Testis (tissue), 2 donors: ENCODE measurements at regions not wholly inside any gene's neighbourhood (a gene's known extent, or its start where the extent isn't known, plus 50 kb on each side); places are given as distances from the start of the nearest gene placed in this dataset.

Experiments used
- DNase-seq: peaks from one replicate; pipeline ENCODE4 v3.0.0-alpha.2; 2019
- H3K27ac ChIP-seq, 2 donors: fragments of 200-600 bp; sonication (generic); one replicate each; pipeline ENCODE4 v1.5.1; 2019
- H3K27me3 ChIP-seq: fragments of 200-600 bp; sonication (generic); one replicate; pipeline ENCODE4 v1.5.1; 2019
- H3K36me3 ChIP-seq: fragments of 200-600 bp; sonication (generic); one replicate; pipeline ENCODE4 v1.5.1; 2017; ENCODE audit warnings: low read depth; ENCODE audit errors: missing control alignments
- H3K4me1 ChIP-seq: fragments of 200-600 bp; sonication (generic); one replicate; pipeline ENCODE4 v1.5.1; 2019
- H3K4me3 ChIP-seq, 2 donors: fragments of 200-600 bp; sonication (generic); one replicate each; pipeline ENCODE4 v1.5.1; 2017 to 2019
- H3K9me3 ChIP-seq: fragments of 200-600 bp; sonication (generic); one replicate; pipeline ENCODE4 v1.5.1; 2017
- POLR2A ChIP-seq: fragments of 450-650 bp; IDR thresholded peaks from one replicate; pipeline ENCODE4 v1.6.1; 2017; ENCODE audit warnings: antibody characterized with exemption, mild to moderate bottlenecking, moderate library complexity
- WGBS, 2 donors: methylation state at CpG; one replicate each; pipeline ENCODE4 v1.1.5; 2018; 5-methylcytosine and 5-hydroxymethylcytosine counted together
- intact Hi-C: fragments of 100-400 bp; cut with DNase I; formaldehyde crosslinking; loops from one replicate; pipeline ENCODE4 v1.15.1; 2023; ENCODE audit warnings: low total_unique reads
- TF ChIP-seq, protein P1 (sequence below), 3 experiments: fragments of 450-650 bp in 2 of 3; fragments of 200-600 bp in 1 of 3; sonication (generic) in 1 of 3; IDR thresholded peaks; one replicate each; pipeline ENCODE4 v1.5.1; 2016 to 2019; ENCODE audit warnings: antibody characterized with exemption in 3 of 3, mild to moderate bottlenecking in 2 of 3, moderate library complexity in 1 of 3

- WGBS, 2 donors = 82 to 90% methylated on average over 1 of the region's 1 CpG
- intact Hi-C loops = no loop called here
- Histone ChIP-seq H3K4me3 (no peak overlapping the region), H3K4me1 (no peaks in the 10 kb centered on the region), H3K9me3 (no peaks in the 10 kb centered on the region), H3K27ac (no peak overlapping the region), H3K36me3 (no peaks in the 10 kb centered on the region), H3K27me3 (no peaks in the 10 kb centered on the region)
- DNase-seq = no peak
- TF ChIP-seq, protein P1, sequence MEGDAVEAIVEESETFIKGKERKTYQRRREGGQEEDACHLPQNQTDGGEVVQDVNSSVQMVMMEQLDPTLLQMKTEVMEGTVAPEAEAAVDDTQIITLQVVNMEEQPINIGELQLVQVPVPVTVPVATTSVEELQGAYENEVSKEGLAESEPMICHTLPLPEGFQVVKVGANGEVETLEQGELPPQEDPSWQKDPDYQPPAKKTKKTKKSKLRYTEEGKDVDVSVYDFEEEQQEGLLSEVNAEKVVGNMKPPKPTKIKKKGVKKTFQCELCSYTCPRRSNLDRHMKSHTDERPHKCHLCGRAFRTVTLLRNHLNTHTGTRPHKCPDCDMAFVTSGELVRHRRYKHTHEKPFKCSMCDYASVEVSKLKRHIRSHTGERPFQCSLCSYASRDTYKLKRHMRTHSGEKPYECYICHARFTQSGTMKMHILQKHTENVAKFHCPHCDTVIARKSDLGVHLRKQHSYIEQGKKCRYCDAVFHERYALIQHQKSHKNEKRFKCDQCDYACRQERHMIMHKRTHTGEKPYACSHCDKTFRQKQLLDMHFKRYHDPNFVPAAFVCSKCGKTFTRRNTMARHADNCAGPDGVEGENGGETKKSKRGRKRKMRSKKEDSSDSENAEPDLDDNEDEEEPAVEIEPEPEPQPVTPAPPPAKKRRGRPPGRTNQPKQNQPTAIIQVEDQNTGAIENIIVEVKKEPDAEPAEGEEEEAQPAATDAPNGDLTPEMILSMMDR (IDR thresholded peaks at IDR 0.05) = no peak
- TF ChIP-seq POLR2A = no peak
These were observed 623.2 kb downstream of the CCER1 start for GRCh38 chr12:90331821-90332220.

DNA sequence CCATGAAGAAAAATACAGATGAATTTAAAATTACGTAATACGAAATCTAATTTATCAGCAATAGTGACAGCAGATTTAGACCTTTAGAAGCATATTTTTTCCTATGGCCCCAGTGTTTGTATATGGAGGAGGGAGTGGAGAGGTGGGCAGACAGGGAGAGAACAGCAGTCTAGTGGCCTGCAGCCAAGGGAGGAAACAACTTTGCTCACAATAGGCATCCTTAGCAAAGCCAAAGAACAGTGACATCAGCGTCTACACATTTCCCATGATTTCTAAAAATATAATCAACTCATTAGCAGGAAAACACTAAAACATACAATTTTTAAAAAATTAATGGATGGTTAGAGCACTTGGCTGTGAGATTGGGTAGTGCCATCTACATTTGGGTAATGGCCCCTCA lies 622.6 kb upstream of the ATP2B1 start:
- Histone ChIP-seq H3K4me3 (no peak overlapping the region), H3K27ac (no peak overlapping the region), H3K4me1 (no peaks in the 10 kb centered on the region), H3K36me3 (no peaks in the 10 kb centered on the region), H3K27me3 (no peaks in the 10 kb centered on the region), H3K9me3 (no peaks in the 10 kb centered on the region)
- no peak for DNase-seq
- intact Hi-C loops = no loop called here
- 78 to 85% methylated on average over 3 of the region's 3 CpGs for WGBS, 2 donors
- TF ChIP-seq POLR2A = no peak
- TF ChIP-seq, protein P1 (IDR thresholded peaks at IDR 0.05) = no peak

- TF ChIP-seq, protein P1 (IDR thresholded peaks at IDR 0.05) = no peak
- no peak for TF ChIP-seq POLR2A
- intact Hi-C loops = no loop called here
- WGBS, 2 donors = 57 to 82% methylated on average over 5 of the region's 5 CpGs
- Histone ChIP-seq H3K4me3 (no peak overlapping the region), H3K36me3 (no peaks in the 10 kb centered on the region), H3K27me3 (no peaks in the 10 kb centered on the region), H3K4me1 (no peaks in the 10 kb centered on the region), H3K27ac (no peak overlapping the region), H3K9me3 (no peaks in the 10 kb centered on the region)
- DNase-seq = no peak
These were observed 619.4 kb upstream of the ATP2B1 start for GRCh38 chr12:90327793-90328743.

DNA sequence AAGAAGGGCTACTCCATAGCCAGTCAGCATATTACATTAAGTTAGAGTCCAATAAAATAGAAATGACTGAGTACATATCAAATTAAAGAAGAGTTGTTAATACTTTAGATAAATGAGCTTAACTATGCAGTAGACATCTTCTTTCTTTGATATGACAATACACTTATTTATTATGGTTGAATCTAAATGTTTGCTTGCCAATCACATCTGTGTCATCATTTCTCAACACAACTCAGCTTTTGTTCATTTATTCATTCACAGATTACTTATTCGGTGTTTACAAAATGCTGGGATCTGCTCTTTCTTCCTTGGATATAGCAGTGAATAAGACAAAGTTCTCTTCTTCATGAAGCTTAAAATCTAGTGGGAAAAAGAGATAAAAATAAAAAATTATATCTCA lies 614.6 kb upstream of the ATP2B1 start:
- no peaks in the 10 kb centered on the region for H3K36me3 ChIP-seq
- no peak overlapping the region for H3K4me3 ChIP-seq
- H3K27ac ChIP-seq = no peak overlapping the region
- no peak for DNase-seq
- H3K4me1 ChIP-seq = no peaks in the 10 kb centered on the region
- intact Hi-C loops = no loop called here
- no peaks in the 10 kb centered on the region for H3K9me3 ChIP-seq
- WGBS, 2 donors = 95 to 98% methylated on average over 1 of the region's 1 CpG
- no peak for TF ChIP-seq POLR2A
- TF ChIP-seq, protein P1 (IDR thresholded peaks at IDR 0.05) = no peak
- no peaks in the 10 kb centered on the region for H3K27me3 ChIP-seq

DNA sequence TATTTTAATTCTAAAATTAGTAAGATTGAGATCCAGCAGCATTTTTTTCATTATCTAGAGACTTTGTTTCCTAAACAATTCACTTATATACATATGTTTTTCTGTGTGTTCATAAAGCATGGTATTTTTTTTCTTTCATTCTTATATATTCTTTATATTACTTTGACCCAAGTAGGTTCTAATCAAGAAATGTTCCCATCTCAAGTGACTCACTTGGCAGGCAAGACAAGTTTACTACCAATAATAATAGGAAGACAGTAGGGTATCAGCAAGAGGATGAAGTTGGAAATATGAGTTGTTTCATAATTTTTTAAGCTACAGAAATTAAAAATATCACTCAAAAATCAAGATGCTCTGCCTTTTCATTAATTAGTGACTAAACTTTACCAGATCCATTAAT lies 613.4 kb upstream of the ATP2B1 start:
- TF ChIP-seq, protein P1 (IDR thresholded peaks at IDR 0.05) = no peak
- no peak for TF ChIP-seq POLR2A
- intact Hi-C loops = no loop called here
- H3K27me3 ChIP-seq = no peaks in the 10 kb centered on the region
- H3K36me3 ChIP-seq = no peaks in the 10 kb centered on the region
- no peak overlapping the region for H3K27ac ChIP-seq
- H3K4me3 ChIP-seq = no peak overlapping the region
- DNase-seq = no peak
- H3K9me3 ChIP-seq = no peaks in the 10 kb centered on the region
- H3K4me1 ChIP-seq = no peaks in the 10 kb centered on the region
